ENCODE measurements at regions not wholly inside any gene's neighbourhood (a gene's known extent, or its start where the extent isn't known, plus 50 kb on each side); places are given as distances from the start of the nearest gene placed in this dataset.

DNA sequence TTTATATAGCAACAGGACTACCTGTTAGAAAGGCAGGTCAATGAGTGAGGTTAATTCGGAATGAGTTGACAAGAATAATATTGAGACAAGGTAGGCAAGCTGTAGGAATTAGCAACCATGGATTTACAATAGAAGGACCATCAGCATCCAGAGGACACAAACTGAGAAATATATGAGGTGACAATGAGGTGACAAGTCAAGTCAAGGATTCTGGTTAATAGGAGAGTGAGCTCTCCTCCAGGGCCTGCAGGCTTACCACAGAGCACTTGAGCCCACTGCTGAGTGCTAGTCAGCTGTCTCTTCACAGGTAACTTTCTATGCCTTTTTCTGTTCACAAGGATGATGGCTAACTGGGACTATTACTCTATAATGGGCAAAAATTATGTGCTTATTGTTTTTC lies 227.2 kb downstream of the MRPS30 start:
- no peak overlapping the region for H3K9ac ChIP-seq (ENCODE audit: low read length)
- H3K4me1 ChIP-seq (ENCODE audit: low read length), result peaks cover 29% of the 10 kb centered on the region
- no peaks in the 10 kb centered on the region for H3K79me2 ChIP-seq (ENCODE audit: low read length)
- no peaks in the 10 kb centered on the region for H3K36me3 ChIP-seq (replicated peaks; ENCODE audit: low read depth, low read length)
- H3K27me3 ChIP-seq (ENCODE audit: low read depth, low read length), result no peaks in the 10 kb centered on the region
- H2AFZ ChIP-seq (ENCODE audit: low read depth, low read length), result no peak overlapping the region
- no peak overlapping the region for H3K27ac ChIP-seq (ENCODE audit: low read length)
- no peak overlapping the region for H3K4me2 ChIP-seq (ENCODE audit: low read length)
- H4K20me1 ChIP-seq (ENCODE audit: insufficient read depth, low read length), result no peaks in the 10 kb centered on the region
- no peak overlapping the region for H3K4me3 ChIP-seq (ENCODE audit: low read length)
- no peaks in the 10 kb centered on the region for H3K9me3 ChIP-seq (ENCODE audit: insufficient read depth, low read length)
- no peak for TF ChIP-seq EZH2phosphoT487 (IDR thresholded peaks at IDR 0.05; ENCODE audit: low read depth)
- TF ChIP-seq, protein P1, sequence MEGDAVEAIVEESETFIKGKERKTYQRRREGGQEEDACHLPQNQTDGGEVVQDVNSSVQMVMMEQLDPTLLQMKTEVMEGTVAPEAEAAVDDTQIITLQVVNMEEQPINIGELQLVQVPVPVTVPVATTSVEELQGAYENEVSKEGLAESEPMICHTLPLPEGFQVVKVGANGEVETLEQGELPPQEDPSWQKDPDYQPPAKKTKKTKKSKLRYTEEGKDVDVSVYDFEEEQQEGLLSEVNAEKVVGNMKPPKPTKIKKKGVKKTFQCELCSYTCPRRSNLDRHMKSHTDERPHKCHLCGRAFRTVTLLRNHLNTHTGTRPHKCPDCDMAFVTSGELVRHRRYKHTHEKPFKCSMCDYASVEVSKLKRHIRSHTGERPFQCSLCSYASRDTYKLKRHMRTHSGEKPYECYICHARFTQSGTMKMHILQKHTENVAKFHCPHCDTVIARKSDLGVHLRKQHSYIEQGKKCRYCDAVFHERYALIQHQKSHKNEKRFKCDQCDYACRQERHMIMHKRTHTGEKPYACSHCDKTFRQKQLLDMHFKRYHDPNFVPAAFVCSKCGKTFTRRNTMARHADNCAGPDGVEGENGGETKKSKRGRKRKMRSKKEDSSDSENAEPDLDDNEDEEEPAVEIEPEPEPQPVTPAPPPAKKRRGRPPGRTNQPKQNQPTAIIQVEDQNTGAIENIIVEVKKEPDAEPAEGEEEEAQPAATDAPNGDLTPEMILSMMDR (IDR thresholded peaks at IDR 0.05; ENCODE audit: low read depth, low read length), result no peak

DNA sequence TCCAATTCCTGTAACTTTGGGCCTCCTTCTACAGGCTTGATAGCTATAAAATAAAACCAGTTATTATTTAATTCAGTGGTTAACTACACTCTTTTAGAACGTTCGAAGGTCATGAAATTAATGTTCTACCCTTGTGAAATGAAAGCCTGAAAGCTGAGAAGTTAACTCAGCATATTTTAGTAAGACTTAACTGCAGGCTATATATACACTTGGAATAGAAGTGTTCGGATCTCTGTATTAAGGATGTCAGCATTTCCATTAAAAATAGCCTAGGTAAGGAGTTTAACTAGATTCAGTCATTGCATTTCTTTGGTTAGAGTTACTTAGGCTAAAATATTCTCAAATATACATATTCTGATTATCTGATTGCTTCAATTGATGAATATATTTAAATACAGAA lies 229.2 kb downstream of the MRPS30 start:
- TF ChIP-seq EZH2phosphoT487 (IDR thresholded peaks at IDR 0.05; ENCODE audit: low read depth), result no peak
- TF ChIP-seq, protein P1 (IDR thresholded peaks at IDR 0.05; ENCODE audit: low read depth, low read length), result no peak
- H2AFZ ChIP-seq (ENCODE audit: low read depth, low read length), result 0 out of 2 replicates have a peak overlapping the region, but pooled peaks have one; percentile 56
- H3K9me3 ChIP-seq (ENCODE audit: insufficient read depth, low read length), result no peaks in the 10 kb centered on the region
- H3K4me2 ChIP-seq (ENCODE audit: low read length), result peak overlapping the region; percentile 37
- no peaks in the 10 kb centered on the region for H3K27me3 ChIP-seq (ENCODE audit: low read depth, low read length)
- H3K36me3 ChIP-seq (replicated peaks; ENCODE audit: low read depth, low read length), result no peaks in the 10 kb centered on the region
- peak overlapping the region; percentile 18; the same call in 1 of the 2 replicates for H3K27ac ChIP-seq (ENCODE audit: low read length)
- peaks cover 29% of the 10 kb centered on the region for H3K4me1 ChIP-seq (ENCODE audit: low read length)
- H4K20me1 ChIP-seq (ENCODE audit: insufficient read depth, low read length), result no peaks in the 10 kb centered on the region
- H3K4me3 ChIP-seq (ENCODE audit: low read length), result peak overlapping the region; percentile 12; the same call in 1 of the 2 replicates
- peak overlapping the region; percentile 34 for H3K9ac ChIP-seq (ENCODE audit: low read length)
- H3K79me2 ChIP-seq (ENCODE audit: low read length), result no peaks in the 10 kb centered on the region

DNA sequence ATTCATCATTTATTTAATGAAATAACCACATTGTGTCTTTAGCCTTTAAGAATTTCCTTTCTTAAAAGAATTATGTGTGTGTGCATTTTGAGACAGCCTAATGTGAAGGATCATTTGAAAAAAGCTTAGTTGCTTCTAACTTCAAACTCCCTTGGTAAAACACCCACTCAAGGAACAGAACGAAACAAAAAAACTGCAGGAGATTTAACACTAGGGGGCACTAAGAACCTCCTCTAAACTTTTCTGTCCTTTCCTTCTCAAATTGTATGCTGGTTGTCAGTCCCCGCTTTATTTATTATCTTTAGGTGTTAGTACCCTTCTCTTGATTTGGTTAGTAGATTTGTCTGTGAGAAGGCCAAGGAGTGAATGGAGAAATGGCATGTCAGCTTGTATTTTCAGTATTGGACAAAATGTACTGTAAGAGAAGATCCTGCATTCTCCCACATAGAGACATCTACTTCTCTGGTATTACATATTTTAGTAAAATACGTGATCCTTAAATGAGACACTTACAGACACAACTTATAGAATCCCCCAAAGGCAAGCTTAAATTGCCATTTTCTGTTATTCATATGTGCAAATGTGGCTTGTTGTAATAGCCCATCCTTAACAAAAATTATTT lies 229.7 kb downstream of the MRPS30 start:
- Histone ChIP-seq H3K36me3 (replicated peaks; ENCODE audit: low read depth, low read length) (no peaks in the 10 kb centered on the region), H3K9ac (ENCODE audit: low read length) (peak overlapping the region; percentile 34), H3K4me2 (ENCODE audit: low read length) (peak overlapping the region; percentile 63), H3K4me1 (ENCODE audit: low read length) (peaks cover 29% of the 10 kb centered on the region), H3K9me3 (ENCODE audit: insufficient read depth, low read length) (no peaks in the 10 kb centered on the region), H3K4me3 (ENCODE audit: low read length) (0 out of 2 replicates have a peak overlapping the region, but pooled peaks have one; percentile 29), H3K79me2 (ENCODE audit: low read length) (no peaks in the 10 kb centered on the region), H2AFZ (ENCODE audit: low read depth, low read length) (peak overlapping the region; percentile 72; the same call in 1 of the 2 replicates), H3K27me3 (ENCODE audit: low read depth, low read length) (no peaks in the 10 kb centered on the region), H4K20me1 (ENCODE audit: insufficient read depth, low read length) (no peaks in the 10 kb centered on the region), H3K27ac (ENCODE audit: low read length) (0 out of 2 replicates have a peak overlapping the region, but pooled peaks have one; percentile 18)
- no peak for TF ChIP-seq EZH2phosphoT487 (IDR thresholded peaks at IDR 0.05; ENCODE audit: low read depth)
- TF ChIP-seq, protein P1 (IDR thresholded peaks at IDR 0.05; ENCODE audit: low read depth, low read length), result peak; percentile 62

GRCh38 chr5:45042283-45042682 lies 233.5 kb downstream of the MRPS30 start:
- Histone ChIP-seq H3K79me2 (ENCODE audit: low read length) (no peaks in the 10 kb centered on the region), H3K36me3 (replicated peaks; ENCODE audit: low read depth, low read length) (no peaks in the 10 kb centered on the region), H4K20me1 (ENCODE audit: insufficient read depth, low read length) (no peaks in the 10 kb centered on the region), H3K27me3 (ENCODE audit: low read depth, low read length) (no peaks in the 10 kb centered on the region), H3K4me2 (ENCODE audit: low read length) (no peak overlapping the region), H3K27ac (ENCODE audit: low read length) (no peak overlapping the region), H2AFZ (ENCODE audit: low read depth, low read length) (no peak overlapping the region), H3K9ac (ENCODE audit: low read length) (no peak overlapping the region), H3K9me3 (ENCODE audit: insufficient read depth, low read length) (no peaks in the 10 kb centered on the region), H3K4me1 (ENCODE audit: low read length) (peaks cover 23% of the 10 kb centered on the region), H3K4me3 (ENCODE audit: low read length) (no peak overlapping the region)
- TF ChIP-seq, protein P1 (IDR thresholded peaks at IDR 0.05; ENCODE audit: low read depth, low read length), result no peak
- TF ChIP-seq EZH2phosphoT487 (IDR thresholded peaks at IDR 0.05; ENCODE audit: low read depth), result no peak
